ENCODE measurements at regions not wholly inside any gene's neighbourhood (a gene's known extent, or its start where the extent isn't known, plus 50 kb on each side); places are given as distances from the start of the nearest gene placed in this dataset.

- DNase-seq: no peak
Measured at GRCh38 chr22:48602805-48603518, 1224.7 kb downstream of the BRD1 start.

DNA sequence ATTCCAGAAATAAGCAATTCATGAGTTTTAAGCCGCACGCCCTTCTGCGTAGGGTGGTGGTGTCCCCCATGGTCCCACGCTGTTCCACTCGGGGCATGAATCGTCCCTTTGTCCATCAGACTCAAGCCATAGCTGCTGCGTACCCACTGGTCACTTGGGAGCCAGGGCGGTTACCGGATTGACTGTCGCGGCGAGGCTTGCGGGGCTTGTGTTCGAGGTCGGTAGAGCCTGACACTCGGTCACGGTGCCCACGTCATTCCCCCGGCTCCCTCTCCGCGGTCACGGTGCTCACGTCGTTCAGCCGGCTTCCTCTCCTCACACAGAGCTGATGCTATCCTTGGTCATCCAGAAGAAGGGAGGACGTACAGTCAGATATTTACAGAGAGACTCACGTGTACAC, 1227.0 kb downstream of the BRD1 start:
- no peak for DNase-seq

GRCh38 chr22:48600171-48600570, 1227.5 kb downstream of the BRD1 start:
- DNase-seq: no peak

GRCh38 chr22:48599346-48599745, 1228.3 kb downstream of the BRD1 start:
- no peak for DNase-seq

GRCh38 chr22:48596111-48596850, 1231.4 kb downstream of the BRD1 start:
- no peak for DNase-seq

DNA sequence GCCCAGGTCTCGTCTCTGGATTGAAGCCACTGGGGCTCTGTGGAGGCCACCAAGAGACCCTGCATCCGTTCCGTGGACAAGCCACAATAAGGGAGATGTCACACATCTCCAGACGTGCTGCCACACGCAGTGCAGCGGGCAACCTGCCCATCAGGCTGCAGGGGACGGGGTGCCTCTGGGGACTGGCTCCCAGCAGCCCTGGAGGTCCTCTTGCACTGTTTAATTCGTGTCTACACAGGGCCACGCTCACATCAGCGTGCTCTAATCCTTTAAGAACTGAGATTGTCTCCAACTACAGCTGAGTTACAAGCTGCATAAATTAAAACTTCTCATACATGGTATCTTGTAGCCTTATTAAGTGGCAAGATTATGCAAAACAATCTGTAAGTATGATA, 1232.2 kb downstream of the BRD1 start:
- no peak for DNase-seq

DNA sequence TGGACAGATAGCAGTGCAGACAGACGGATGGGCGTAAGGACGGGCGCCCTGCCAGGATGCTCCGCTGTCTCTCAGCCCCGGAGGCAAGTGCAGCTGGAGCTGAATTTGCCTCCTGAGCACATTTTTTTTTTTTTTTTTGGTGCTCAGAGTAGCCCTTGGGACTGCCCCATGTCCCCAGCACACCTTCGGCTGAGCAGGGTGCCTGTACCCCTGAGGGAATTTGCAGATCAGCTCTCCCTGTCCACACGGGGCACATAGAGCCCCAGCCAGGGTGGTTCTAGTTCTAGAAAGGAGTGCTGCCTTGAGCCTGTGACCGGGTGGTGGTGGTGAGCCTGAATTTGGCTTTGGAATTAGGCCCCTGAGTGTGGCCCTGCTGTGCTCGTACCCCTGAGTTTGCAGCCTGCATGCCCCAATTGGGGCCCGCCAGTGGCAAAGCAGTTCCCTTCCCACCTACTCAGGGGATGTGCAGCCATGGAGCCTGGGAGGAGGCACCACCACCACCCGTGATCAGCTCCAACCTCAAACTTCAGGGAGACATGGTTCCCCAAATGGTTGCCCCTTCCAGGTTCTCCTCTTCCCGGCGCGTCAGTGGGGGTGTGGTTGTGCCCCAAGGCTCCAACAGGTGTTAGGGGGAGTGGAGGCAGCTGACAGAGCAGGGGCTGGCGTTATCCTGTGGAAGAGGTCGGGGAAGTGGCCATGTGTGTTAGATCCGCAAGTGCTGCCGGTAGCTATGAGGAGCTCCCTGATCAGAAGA, 1232.7 kb downstream of the BRD1 start:
- no peak for DNase-seq

DNA sequence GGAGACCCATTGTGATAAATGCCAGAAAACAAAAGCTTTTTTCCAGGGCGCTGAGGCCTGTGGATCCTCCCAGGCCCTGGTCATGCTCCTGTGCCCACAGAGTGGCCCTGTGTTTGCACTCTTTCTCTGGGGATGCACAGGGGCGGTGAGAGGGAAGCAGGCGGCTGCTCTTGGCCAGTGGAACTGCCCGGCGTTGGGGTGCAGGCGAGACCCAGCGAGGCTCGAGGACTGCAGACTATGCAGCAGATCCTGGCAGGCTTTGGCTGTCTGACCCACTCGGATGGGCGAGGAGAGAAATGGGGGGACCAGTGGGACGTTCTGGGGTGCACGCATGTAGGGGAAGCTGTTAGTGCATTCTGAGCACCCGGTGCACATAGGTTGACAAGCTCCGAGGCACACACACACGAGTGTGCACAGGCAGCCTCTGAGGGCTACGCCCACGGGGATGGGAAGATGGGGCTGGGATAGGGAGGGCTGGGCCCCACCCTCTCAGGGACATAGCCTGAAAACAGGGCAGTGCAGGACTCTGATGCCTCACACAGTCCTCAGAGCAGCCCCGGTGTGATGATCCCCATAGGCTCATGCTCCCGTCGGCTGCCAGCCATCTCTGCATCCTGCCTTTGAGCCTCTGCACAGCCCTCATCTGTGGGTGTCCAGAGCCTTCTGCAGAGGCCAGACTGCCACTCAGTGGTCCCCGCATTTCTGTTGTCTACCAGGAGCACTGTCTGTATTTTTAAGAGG, 1233.5 kb downstream of the BRD1 start:
- no peak for DNase-seq

- no peak for DNase-seq
Measured at GRCh38 chr22:48593551-48593950, 1234.1 kb downstream of the BRD1 start.

- no peak for DNase-seq
Measured at GRCh38 chr22:48592931-48593330, 1234.7 kb downstream of the BRD1 start.

DNA sequence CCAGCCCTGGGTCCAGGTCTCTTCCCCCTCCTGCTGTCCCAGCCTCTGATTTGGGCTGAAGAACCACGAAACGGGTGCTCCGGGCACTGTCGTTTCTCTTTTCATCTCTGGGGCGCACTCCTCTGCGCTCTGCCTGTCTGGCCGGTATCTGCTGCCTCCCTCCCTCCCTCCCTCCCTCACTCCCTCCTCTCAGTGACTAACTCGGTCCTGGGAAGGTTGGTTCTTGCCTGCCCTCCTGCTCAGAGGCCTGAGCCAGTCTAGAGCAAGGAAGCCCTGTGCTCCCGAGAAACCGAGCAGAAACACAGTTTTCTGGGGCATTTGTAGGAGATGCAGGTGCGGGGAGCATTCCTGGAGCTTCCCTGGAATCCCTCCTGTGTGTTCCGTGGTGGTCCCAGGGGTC, 1235.2 kb downstream of the BRD1 start:
- no peak for DNase-seq

- no peak for DNase-seq
Measured at GRCh38 chr22:48592066-48592345, 1235.7 kb downstream of the BRD1 start.

DNA sequence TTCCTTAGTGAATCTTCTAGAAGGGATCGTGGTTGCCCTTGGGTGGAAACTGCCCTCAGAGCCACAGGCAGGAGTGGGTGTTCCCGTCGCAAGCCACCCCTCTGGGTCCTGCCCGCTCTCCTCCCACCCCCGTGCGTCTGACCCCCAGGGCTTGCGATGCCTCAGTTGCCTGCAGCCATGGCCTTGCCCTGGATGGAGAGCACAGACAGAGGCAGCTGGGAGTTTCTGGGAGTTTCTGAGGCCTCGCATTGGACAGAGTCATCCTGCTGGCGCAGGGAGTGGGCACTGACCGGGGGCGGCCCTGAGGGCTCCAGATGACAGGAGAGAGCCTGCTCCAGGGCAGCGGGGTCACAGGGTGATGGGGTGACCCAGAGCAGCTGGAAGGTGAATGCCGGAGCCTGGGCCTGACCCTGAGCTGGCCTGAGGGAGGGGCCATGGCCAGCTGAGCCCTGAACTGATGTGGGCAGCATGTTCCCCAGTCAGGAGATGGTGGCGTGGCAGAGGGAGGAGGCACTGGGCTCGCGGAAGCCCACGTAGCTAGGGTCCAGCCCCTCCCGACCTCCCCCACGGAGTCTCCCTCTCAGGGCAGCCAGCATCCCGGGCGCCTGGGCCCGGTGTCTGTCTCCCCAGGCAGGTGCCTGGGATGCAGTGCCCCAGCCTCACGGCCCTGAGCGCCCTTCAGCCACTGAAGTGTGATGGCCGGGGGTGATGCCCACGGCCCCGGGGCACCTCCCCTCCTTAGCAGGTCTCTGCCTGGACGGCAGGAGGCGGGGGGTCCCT, 1236.2 kb downstream of the BRD1 start:
- DNase-seq: no peak

DNA sequence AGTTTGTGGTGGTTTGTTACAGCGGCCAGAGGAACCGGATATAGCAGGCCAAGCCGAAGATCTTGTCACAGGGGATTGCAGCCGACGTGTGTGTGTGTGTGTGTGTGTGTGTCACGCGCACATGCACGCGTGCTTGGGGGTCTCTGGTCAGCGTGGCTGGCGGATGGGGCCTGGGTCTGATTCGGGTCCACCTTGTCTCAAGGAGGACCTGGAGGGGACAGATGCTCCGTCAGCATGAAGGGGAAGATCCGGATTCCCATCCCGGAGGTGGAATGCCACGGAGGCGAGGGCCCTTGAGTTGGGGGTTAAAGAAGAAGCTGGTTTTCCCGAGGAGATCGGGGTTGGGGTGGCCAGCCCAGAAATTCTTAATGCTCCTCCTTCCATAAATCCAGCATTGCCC, 1237.8 kb downstream of the BRD1 start:
- DNase-seq: no peak

GRCh38 chr22:48588878-48589450, 1238.7 kb downstream of the BRD1 start:
- no peak for DNase-seq

DNA sequence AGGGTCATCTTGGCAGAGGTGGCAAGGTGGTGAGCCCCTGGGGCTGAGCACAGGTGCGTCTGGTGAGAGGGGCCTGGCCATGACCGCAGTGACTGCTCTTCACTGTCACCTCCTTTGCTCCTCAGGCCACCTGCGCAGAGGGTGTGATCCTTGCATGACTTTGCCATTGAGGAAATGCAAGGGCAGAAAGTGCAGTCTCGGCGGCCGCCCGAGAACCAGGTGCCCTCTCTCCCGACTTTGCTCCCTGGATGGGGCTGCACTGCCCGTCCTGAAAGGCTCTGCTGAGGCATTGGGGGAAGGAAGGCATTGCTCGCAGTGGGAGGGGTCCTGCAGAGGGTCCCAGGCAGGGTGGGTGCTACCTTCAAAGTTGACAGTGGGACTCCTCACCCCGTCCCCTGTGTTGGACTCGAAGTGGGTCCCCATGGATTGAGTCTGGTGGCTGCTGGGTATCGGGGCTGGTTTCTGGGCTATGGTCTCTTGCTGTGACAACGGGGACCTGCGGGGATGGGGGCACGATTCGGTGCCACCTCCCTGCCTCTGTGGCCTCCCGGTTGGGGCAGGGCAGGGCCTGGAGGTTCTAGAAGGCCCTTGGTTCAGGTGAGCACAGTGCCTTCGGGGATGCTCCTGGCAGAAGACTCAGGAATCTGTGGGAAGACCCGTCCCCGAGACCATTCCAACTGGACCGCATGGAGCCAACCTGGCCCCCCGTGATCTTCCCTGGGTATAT, 1239.4 kb downstream of the BRD1 start:
- DNase-seq: no peak

- DNase-seq: no peak
Measured at GRCh38 chr22:48587236-48587865, 1240.3 kb downstream of the BRD1 start.

- DNase-seq: no peak
Measured at GRCh38 chr22:48586799-48587185, 1240.9 kb downstream of the BRD1 start.

DNA sequence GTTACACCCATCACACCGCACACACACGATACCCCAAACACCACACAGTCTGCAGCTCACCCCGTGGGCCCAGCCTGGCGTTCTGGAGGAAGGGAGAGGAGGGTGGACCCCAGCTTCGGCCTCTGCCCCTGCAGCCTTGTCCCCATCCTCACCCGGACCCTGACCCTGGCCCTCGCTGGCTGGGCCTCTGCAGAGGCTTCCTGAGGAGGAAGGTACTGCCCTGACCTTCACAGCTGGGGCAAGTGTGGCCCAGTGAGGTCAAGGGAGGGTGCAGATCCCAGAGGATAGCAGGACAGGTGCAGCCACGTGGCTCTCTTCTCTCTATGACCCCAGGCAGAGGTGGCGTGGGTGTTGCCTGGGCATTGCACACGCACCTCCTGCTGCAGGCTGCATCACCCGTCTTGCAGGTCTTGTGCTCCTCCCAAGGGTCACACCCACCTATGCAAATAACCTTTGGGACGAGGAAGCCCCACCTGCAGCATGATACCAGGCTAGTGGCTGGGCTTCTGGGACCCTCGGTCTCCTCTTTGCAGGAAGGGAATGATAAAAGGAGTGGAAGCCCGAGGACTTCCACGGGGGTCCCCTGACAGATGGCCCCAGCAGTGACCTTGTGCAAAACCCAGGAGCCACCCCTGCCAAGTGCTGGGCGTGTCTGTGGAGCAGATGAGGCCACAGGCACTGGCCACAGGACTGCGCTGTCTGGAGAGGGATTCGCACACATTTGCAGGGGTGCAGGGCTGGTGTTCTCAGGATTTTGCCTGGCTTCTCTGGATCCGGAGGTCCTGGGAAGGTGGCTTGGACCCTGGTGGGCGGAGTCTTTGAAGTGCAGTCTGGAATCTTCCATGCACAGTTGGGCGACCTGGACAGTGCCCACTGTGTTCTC, 1241.5 kb downstream of the BRD1 start:
- no peak for DNase-seq

- DNase-seq: no peak
Measured at GRCh38 chr22:48584170-48584569, 1243.5 kb downstream of the BRD1 start.

All from GOT3 (cell line).